22Rv1 (cell line): ENCODE measurements at regions not wholly inside any gene's neighbourhood (a gene's known extent, or its start where the extent isn't known, plus 50 kb on each side); places are given as distances from the start of the nearest gene placed in this dataset.

Experiments
- H3K27ac ChIP-seq: fragments of 450-650 bp; 2 replicates; pipeline ENCODE4 v1.5.1; 2017
- ZFX ChIP-seq: fragments of 450-650 bp; IDR thresholded peaks from 2 replicates; pipeline ENCODE4 v1.6.1; 2017; ENCODE audit warnings: antibody characterized with exemption, borderline replicate concordance
- TF ChIP-seq, protein P1 (sequence below): fragments of 450-650 bp; IDR thresholded peaks from 2 replicates; pipeline ENCODE4 v1.5.1; 2017; ENCODE audit warnings: mild to moderate bottlenecking

DNA sequence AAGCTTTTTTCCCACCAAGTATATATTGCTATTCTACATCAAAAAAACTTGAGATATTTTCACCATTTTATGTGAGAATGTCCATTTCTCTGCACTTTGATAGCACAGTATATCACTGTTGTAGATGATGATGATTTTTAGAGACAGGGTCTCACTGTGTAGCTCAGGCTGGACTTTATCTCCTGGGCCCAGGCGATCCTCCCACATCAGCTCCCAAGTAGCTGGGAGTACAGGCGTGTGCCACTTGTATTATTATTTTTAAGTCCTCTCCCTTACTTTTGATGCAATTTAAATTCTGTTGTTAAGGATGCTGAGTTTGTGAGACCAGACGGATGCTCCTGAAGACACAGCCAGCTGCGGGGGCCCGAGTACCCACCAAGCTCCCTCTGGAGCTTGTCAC is 326.8 kb downstream of the QKI start:
- TF ChIP-seq, protein P1, sequence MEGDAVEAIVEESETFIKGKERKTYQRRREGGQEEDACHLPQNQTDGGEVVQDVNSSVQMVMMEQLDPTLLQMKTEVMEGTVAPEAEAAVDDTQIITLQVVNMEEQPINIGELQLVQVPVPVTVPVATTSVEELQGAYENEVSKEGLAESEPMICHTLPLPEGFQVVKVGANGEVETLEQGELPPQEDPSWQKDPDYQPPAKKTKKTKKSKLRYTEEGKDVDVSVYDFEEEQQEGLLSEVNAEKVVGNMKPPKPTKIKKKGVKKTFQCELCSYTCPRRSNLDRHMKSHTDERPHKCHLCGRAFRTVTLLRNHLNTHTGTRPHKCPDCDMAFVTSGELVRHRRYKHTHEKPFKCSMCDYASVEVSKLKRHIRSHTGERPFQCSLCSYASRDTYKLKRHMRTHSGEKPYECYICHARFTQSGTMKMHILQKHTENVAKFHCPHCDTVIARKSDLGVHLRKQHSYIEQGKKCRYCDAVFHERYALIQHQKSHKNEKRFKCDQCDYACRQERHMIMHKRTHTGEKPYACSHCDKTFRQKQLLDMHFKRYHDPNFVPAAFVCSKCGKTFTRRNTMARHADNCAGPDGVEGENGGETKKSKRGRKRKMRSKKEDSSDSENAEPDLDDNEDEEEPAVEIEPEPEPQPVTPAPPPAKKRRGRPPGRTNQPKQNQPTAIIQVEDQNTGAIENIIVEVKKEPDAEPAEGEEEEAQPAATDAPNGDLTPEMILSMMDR: no peak
- H3K27ac ChIP-seq: no peak overlapping the region

DNA sequence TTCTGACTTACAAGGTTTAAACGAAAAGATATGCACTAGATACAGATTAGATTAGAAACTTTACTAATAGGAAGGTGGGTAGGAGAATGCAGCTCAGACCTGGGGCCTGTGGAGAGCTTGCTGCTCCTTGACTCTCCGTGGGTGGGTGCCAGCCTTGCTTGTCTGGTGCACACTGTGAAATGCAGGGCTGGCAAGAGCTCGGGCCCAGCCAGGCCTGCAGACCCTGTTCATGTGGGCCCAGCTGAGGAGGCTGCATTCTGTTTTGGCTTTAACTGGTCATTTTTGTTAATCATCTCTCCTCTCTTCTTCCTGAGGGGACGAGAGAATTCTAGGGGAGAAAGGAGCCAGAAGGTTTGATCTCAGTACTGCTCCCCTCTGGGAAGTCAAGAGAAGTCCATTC is 325.4 kb downstream of the QKI start:
- H3K27ac ChIP-seq: no peak overlapping the region
- no peak for TF ChIP-seq ZFX
- TF ChIP-seq, protein P1: no peak

DNA sequence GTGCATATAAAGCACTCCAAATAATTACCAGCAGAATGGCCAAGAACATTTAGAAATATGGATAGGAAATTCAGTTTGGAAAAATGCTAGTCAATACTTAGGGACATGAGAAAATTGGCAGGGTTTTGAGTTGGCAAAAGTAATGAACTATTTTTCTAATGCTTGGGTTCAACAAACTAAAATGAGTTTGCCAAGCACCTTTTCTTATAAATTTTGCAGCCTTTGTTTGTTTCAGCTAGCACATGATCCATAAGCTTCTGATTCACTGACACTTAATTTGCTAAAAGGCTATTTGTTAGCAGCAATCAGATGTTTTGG is 324.8 kb downstream of the QKI start:
- TF ChIP-seq ZFX: no peak
- TF ChIP-seq, protein P1: no peak

DNA sequence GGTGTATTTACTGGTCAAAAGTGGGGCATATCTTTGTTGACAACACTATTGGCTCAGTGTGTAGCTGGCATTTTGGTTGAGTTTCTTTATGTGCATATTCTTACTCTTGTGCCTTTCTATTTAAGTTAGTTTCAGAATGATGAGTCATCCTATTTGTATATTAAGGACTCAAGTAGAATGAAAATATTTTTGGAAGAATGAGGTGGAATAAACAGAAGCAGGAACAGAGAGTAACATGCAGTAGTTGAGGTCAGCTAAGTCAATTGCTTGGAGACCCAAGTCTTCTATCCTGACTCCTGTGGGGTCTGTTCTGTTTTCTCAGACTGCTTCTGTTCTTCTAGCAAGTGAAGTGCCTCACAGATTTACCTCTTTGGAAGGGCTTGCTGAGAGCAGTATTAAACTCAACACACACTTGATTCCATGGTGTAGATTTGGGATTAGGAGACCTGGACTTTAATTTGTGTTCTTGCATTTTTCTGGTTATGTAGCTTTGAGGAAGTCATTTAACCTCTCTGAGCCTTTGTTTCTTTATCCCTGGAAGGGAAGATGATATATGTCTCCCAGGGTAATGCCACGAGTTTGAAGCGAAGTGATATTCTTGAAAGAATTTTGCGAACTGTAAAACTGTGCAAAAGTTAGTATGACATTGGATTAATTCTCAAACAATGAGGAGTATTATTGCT is 324.3 kb downstream of the QKI start:
- H3K27ac ChIP-seq: no peak overlapping the region
- TF ChIP-seq ZFX: no peak
- TF ChIP-seq, protein P1: no peak

More for the DNA sequence above, 324.8 kb downstream of the QKI start:
- H3K27ac ChIP-seq: no peak overlapping the region

DNA sequence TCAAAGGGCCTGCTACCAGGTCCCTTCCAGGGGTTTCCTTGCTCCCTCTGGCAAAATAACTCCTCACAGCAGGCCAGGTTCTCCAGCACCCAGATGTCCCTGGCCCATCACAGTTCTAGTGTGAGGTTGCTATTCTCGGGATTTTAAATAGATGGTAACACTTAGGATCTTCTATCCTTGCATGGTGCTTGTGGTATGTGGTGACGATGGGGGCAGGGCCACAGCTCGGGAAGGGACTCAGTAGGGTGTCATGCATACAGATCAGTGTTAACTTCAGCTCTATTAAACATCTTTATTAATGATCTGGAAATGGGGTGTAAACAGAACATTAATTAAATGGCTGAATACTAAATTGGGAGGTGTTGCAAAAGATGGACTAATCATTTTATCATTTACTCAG is 323.8 kb downstream of the QKI start:
- TF ChIP-seq, protein P1: no peak
- no peak for TF ChIP-seq ZFX
- H3K27ac ChIP-seq: no peak overlapping the region

- TF ChIP-seq, protein P1: no peak
- TF ChIP-seq ZFX: no peak
- H3K27ac ChIP-seq: no peak overlapping the region
Measured at GRCh38 chr6:163735076-163735475, 320.6 kb downstream of the QKI start.

DNA sequence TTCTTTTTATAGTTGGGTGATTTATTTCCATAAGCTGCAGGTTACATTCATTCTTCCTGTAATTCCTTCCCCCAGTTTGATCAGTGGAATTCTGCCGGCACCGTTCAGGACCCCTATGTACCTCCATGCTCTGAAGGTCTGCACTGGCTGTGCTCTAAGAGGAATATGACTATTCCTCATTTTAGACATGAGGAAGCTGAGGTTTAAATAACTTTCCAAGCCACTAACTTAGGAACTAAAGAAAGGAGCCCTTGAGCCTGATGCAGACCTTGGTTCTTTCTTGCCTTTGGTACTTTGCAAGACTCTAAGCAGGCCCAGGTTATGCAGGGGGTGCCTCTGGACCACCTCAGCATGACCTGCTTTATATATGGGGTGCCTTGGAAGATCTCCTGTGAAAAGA is 318.5 kb downstream of the QKI start:
- no peak for TF ChIP-seq ZFX
- TF ChIP-seq, protein P1: no peak
- no peak overlapping the region for H3K27ac ChIP-seq
